HG02588 (cell line): ENCODE measurements at regions not wholly inside any gene's neighbourhood (a gene's known extent, or its start where the extent isn't known, plus 50 kb on each side); places are given as distances from the start of the nearest gene placed in this dataset.
"Not testable (repeated sequence)": the region's sequence is repeated elsewhere in the genome, so short reads cannot be mapped to it uniquely, and the experiment has no call there.

Source experiments
- ATAC-seq: cut with Tn5 transposase; IDR thresholded peaks from one replicate; pipeline ENCODE4 v1.9.1; 2021; ENCODE audit warnings: mild to moderate bottlenecking, moderate library complexity; ENCODE audit not compliant: unreplicated experiment

DNA sequence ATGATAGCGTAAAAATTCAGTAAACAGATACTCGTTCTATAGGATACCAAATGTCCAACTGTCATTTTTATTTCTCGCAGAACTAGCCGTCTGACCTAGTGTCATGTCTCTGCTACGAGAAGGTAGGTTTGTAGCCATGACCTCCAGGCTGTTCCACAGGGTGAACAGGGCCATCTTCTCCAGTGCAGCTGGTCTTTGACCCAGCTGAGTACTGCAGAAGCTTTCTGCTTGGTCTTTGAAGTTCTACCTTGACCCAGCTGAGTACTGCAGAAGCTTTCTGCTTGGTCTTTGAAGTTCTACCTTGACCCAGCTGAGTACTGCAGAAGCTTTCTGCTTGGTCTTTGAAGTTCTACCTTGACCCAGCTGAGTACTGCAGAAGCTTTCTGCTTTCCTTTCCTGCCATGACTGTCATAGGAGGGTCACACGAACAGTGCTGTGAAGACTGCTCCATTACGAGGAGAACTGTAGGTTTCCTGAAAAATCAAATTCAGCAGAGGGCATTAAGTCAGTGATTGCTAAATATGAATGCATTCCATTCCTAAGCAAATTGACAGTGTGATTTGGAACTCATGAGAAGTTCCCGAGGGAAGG lies 532.8 kb upstream of the NRP1 start:
- ATAC-seq = not testable (repeated sequence)

GRCh38 chr10:33863352-33863751 lies 528.9 kb upstream of the NRP1 start:
- no peak for ATAC-seq

DNA sequence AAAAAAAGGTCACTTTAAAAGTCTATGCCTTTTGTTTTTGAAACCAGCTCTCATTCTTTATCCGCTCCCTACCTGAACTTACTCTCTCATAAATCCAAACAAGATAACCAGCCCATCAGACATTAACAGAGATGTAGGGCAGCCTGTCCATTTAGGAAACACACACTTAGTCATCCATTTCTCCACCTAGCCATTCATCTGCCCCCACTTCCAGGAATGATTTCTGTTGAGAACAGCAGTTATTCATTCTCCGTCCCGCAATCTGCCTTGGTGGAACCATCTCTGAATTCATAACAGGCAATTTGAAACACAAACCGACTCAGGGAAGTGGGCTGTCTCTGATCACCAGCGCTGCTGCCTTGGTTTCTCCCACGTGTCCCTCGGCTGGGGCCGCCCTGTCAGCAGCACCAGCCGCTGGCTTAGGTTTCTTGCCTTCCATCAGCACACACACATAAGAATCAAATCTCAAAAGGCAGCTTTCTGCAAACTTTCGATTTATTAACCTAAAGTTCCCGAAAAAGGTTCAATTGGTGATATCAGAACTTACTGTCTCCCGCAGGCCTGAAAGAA lies 528.2 kb upstream of the NRP1 start:
- ATAC-seq = no peak

- no peak for ATAC-seq
These were observed 527.4 kb upstream of the NRP1 start for GRCh38 chr10:33861833-33862232.

- ATAC-seq = no peak
These were observed 526.7 kb upstream of the NRP1 start for GRCh38 chr10:33861016-33861704.

DNA sequence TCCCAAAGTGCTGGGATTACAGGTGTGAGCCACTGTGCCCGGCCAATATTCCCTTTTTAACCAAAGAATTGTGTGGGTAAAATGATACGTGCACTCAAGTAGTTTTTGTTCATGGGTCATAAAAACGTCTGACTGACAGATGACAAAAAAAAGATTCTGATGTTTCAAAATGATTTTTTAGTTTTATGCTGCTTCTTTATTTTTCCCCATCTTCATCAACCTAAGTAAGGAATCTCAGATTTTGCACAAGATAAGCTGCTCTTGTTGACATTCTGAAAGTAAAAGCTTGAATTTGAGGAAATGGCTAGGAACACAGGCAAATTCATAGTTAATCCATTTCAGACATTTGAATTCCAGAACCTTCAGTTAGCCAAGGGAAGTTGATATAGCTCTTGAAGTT lies 526.1 kb upstream of the NRP1 start:
- no peak for ATAC-seq

DNA sequence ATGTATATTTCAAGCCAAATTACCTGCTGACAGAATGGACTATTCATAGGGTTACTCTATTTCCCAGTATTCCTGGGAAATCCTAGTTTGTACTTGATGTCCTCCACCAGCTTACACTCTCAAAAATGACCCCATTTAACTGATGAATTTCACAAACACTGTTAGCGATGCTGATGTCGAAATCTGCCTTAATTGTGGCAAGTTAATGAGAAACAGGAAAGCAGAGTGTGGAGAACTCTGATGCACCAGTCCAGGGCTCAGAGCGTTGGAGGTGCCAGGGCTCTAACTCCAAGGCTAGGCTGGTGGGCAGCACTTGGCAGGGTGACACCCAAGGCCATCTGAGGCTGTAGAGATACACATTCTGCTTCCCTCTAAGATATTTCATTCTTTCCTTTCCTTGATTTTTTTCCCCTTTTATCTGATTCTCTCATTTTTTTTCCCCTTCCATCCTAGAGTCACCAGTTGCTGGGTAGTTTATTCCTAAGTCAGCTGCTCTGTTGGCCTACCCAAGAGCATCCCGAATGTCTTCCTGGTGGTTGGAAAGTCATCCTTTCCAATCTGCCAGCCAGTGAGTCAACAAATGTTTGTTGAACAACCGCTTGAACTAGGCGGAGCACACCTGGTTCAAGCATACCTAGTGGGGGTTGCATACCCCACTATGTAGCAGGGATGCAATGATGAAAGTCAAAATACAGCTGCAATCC lies 525.0 kb upstream of the NRP1 start:
- ATAC-seq = no peak

DNA sequence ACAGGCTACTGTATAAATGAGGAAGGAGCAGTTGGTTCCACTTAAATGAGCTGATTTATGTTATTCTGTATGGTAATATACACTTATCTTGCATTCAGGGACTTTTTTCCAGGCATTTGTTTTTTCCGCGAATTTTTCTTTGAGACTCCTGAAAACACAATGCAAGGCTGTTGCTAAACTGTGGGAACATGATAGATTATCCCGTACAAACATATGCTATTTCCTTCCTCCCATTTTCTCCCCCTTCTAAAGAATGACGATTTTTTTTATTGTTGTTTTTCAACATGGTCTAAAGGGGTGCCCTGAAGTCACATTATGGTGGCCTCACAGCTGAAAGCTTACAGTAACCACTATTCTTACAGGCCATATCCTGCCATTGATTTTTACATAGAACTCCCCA lies 523.9 kb upstream of the NRP1 start:
- ATAC-seq = no peak

GRCh38 chr10:33853221-33853620 lies 518.8 kb upstream of the NRP1 start:
- not testable (repeated sequence) for ATAC-seq

- ATAC-seq = no peak
These were observed 508.9 kb upstream of the NRP1 start for GRCh38 chr10:33843379-33843778.

GRCh38 chr10:33841678-33842077 lies 507.2 kb upstream of the NRP1 start:
- no peak for ATAC-seq

DNA sequence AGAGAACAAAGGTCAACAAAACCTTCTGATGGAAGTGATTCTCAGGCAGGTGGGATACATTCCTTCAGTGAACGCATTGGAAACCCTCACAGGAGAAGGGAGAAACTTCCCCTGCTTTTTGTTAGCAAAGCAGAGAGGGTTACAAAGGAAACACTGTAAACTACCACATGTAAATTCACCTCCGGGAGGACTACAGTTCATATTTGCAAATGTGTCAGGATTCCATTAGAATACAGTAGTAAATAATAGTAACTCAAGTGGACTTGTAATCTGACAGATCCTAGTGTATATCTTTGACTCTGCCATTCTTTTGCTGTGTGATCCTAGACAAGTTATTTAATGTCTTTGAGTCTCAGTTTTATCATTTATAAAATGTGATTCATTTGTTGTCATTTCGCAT lies 504.3 kb upstream of the NRP1 start:
- ATAC-seq = no peak

DNA sequence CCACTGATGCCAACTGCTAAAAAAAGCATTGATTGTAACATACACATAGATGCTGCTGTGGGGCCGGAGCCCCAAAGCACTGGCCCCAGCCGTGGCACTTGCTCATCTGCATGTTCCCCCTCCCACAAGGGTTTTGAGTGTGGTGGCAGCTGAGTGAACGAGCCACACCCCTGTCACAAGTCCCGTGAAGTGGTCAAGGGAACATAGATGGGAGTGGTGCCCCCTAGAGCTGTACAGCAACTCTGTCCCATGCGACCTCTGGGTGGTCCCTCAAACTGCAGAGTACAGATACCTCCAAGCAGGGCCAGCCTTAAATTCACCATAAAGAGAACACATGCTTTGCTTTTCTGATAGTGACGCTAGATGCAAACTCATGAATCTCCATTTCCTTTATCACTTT lies 503.3 kb upstream of the NRP1 start:
- no peak for ATAC-seq

DNA sequence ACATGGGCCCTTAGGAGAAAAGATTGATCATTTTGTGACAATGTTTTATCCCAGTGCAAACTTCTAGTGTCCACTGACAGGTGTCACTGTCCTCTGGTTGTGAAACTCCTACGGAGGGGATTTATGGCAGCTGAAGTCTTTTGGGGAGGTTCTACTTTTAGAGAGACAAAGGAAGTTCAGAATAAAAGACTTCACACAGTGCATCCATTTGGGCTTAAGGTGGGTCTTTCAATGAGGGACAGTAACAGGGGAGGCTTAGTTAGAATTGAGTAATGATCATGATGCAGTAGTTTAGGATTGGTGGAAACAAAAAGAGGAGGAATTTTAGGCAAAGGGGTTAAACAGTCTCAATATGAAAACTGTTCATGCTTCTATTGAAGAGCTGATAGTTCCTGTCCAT lies 501.1 kb upstream of the NRP1 start:
- no peak for ATAC-seq

- ATAC-seq = no peak
These were observed 499.1 kb upstream of the NRP1 start for GRCh38 chr10:33833566-33833965.

- no peak for ATAC-seq
These were observed 497.8 kb upstream of the NRP1 start for GRCh38 chr10:33832124-33832787.

GRCh38 chr10:33831591-33831990 lies 497.1 kb upstream of the NRP1 start:
- no peak for ATAC-seq

GRCh38 chr10:33829899-33830298 lies 495.4 kb upstream of the NRP1 start:
- not testable (repeated sequence) for ATAC-seq

DNA sequence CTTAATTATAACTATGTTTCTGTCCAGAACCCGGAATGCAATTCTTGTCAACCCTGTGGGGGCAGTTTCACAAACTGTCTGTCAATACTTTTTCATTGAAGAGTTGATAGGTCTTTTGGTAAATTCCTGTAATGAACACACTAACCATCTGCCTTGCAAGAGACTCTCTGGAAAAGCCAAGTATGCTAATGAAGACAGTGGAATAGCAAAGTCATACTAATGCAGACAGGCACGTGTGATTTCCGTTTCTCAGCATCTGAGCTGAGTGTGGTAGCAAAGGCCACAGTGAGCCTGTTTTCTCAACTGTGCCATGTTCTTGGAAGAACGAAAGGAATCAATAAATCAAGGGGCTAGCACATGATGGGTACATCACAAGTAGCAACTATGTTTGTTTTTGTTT lies 494.1 kb upstream of the NRP1 start:
- no peak for ATAC-seq

DNA sequence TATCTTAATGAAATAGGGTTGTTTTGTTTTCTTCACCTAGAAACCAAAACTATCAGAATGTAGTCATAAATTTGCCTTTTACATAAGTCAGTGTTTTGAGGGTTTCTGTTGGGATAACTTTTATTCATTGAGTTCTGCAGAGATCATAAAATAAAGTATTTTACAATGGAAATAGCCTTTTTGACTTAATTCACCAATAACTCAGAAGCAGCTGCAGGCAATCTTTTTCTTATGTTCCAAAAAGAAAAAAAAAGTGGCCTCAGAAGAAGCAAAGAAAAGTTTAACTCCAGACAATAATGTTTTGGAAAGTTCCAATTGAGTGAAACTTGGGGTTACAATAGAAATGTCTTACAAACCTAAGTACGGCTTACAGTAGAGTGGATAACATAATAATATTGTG lies 491.7 kb upstream of the NRP1 start:
- no peak for ATAC-seq

DNA sequence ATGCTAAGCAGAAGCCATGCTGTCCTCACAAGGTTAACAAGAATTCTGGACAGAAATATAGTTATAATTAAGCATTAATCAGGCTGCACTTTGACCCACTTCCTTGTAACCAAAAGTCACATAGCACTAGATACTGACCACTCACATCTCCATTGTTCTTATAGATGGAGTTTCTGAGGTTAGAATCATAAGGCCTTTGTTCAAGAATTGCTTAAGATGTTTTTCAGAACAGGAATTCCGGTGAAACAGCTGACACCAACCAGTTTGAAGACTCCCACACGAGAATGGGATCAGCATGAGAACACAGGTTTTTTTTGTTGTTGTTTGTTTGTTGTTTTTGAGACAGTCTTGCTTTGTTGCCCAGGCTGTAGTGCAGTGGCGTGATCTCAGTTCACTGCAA lies 488.3 kb upstream of the NRP1 start:
- no peak for ATAC-seq
